HG03159 (cell line): ENCODE measurements at regions not wholly inside any gene's neighbourhood (a gene's known extent, or its start where the extent isn't known, plus 50 kb on each side); places are given as distances from the start of the nearest gene placed in this dataset.

Experiments used
- ATAC-seq: cut with Tn5 transposase; IDR thresholded peaks from one replicate; pipeline ENCODE4 v1.9.1; 2021; ENCODE audit warnings: mild to moderate bottlenecking, moderate library complexity; ENCODE audit not compliant: unreplicated experiment

- no peak for ATAC-seq
Observed at GRCh38 chr13:77838271-77838670, 80.4 kb downstream of the EDNRB start.

- ATAC-seq: no peak
Observed at GRCh38 chr13:77836423-77836822, 82.2 kb downstream of the EDNRB start.

- no peak for ATAC-seq
Observed at GRCh38 chr13:77833331-77833863, 85.2 kb downstream of the EDNRB start.

- ATAC-seq: no peak
Observed at GRCh38 chr13:77832339-77833100, 86.1 kb downstream of the EDNRB start.

- ATAC-seq: no peak
Observed at GRCh38 chr13:77831866-77832265, 86.8 kb downstream of the EDNRB start.

GRCh38 chr13:77829963-77830362, 88.7 kb downstream of the EDNRB start:
- no peak for ATAC-seq

GRCh38 chr13:77828799-77829198, 89.8 kb downstream of the EDNRB start:
- no peak for ATAC-seq

GRCh38 chr13:77827332-77827731, 91.3 kb downstream of the EDNRB start:
- no peak for ATAC-seq

GRCh38 chr13:77820431-77821149, 98.0 kb downstream of the EDNRB start:
- ATAC-seq: peak; percentile 58

GRCh38 chr13:77817521-77817920, 101.1 kb downstream of the EDNRB start:
- no peak for ATAC-seq

- no peak for ATAC-seq
Observed at GRCh38 chr13:77815330-77815729, 103.3 kb downstream of the EDNRB start.
